ENCODE measurements at regions not wholly inside any gene's neighbourhood (a gene's known extent, or its start where the extent isn't known, plus 50 kb on each side); places are given as distances from the start of the nearest gene placed in this dataset.

DNA sequence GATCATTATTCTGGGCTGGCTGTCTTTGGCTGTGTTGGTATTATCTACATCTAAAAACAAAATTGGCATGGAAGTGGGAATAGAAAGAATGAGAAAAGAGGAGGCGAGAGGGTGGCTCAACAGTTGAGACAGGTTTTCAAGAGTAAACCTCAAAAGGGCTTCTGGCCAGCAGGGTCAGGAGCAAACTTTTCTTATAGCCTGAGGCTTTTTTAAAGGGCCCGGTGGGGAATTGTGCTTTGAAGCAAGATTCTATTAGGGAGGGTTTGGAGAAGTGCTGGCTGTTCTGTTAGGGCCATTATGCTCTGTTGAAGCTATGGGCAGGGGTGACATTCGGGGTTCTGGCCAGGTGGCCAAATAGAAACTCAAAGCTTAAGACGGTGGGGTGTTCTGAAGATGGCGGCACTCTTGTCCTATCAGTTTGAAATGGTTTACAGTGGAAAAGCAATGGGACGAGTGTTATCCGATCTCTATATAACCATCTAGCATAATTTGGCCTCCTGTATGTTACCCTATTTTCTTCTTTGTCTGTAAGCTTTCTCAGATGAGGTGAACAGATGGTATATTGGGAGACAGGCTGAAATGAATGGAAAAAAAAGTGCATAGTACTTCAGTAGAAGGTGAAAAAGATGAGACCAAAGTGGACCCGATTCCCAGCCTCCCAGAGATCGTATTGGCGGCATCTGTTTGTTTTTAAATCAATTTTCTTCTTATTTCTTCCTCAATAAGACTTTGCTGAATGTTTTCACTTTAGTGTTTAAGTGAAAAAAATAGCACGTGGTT is 132.1 kb upstream of the CNR1 start:
- TF ChIP-seq, protein P1, sequence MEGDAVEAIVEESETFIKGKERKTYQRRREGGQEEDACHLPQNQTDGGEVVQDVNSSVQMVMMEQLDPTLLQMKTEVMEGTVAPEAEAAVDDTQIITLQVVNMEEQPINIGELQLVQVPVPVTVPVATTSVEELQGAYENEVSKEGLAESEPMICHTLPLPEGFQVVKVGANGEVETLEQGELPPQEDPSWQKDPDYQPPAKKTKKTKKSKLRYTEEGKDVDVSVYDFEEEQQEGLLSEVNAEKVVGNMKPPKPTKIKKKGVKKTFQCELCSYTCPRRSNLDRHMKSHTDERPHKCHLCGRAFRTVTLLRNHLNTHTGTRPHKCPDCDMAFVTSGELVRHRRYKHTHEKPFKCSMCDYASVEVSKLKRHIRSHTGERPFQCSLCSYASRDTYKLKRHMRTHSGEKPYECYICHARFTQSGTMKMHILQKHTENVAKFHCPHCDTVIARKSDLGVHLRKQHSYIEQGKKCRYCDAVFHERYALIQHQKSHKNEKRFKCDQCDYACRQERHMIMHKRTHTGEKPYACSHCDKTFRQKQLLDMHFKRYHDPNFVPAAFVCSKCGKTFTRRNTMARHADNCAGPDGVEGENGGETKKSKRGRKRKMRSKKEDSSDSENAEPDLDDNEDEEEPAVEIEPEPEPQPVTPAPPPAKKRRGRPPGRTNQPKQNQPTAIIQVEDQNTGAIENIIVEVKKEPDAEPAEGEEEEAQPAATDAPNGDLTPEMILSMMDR (conservative IDR thresholded peaks at IDR 0.05) = no peak
- H3K27ac ChIP-seq = no peak overlapping the region

- no peak overlapping the region for H3K27ac ChIP-seq
- TF ChIP-seq, protein P1 (conservative IDR thresholded peaks at IDR 0.05) = no peak
Observed at GRCh38 chr6:88296694-88297093, 130.5 kb upstream of the CNR1 start.

GRCh38 chr6:88295663-88296062 is 129.5 kb upstream of the CNR1 start:
- no peak overlapping the region for H3K27ac ChIP-seq
- TF ChIP-seq, protein P1 (conservative IDR thresholded peaks at IDR 0.05) = no peak

- TF ChIP-seq, protein P1 (conservative IDR thresholded peaks at IDR 0.05) = no peak
- no peak overlapping the region for H3K27ac ChIP-seq
Observed at GRCh38 chr6:88294702-88295101, 128.6 kb upstream of the CNR1 start.

DNA sequence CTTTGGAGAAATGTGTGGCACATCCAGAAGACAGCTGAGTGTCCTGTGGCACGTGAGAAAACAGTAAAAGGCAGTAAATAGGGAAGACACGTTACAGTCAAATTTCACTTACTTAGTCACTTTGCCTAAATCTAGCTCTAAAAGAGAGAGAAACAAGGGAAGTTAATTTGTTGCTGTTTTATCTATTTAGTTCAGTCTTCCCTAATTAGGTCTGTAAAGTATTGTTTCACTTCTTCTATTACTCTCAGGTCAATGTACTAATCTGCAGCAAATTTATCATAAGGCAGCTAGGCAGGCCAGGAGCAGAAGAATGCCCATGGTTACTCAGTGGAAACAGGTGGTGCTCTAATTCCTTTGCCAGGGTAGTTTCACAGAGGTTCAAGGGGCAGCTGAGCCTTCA is 124.3 kb upstream of the CNR1 start:
- no peak overlapping the region for H3K27ac ChIP-seq
- TF ChIP-seq, protein P1 (conservative IDR thresholded peaks at IDR 0.05) = no peak

GRCh38 chr6:88287696-88288095 is 121.5 kb upstream of the CNR1 start:
- TF ChIP-seq, protein P1 (conservative IDR thresholded peaks at IDR 0.05) = no peak
- no peak overlapping the region for H3K27ac ChIP-seq

DNA sequence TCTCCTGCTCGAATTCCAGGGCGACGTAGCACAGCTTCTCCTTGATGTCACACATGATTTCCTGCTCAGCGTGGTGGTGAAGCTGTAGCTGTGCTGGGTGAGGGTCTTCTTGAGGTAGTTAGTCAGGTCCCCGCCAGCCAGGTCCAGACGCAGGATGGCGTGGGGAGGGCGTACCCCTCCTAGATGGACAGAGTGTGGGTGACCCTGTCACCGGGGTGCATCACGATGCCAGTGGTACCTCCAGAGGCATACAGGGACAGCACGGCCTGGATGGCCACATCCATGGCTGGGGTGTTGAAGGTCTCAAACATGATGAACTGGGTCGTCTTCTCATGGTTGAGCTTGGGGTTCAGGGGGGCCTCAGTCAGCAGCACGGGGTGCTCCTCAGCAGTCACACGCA is 110.2 kb upstream of the CNR1 start:
- no peak overlapping the region for H3K27ac ChIP-seq
- TF ChIP-seq, protein P1 (conservative IDR thresholded peaks at IDR 0.05) = no peak

Measured in VCaP (cell line).